DLD1 (cell line): ENCODE measurements at regions not wholly inside any gene's neighbourhood (a gene's known extent, or its start where the extent isn't known, plus 50 kb on each side); places are given as distances from the start of the nearest gene placed in this dataset.

Source experiments
- in situ Hi-C: cut with HindIII; loops from 2 replicates; pipeline ENCODE4 v1.10.0; 2017; ENCODE audit warnings: low sequenced_read_pairs

GRCh38 chr12:126464153-126464552 lies 1398.9 kb downstream of the AACS start:
- in situ Hi-C loops = no loop called here

- in situ Hi-C loops = no loop called here
These were observed 1404.0 kb downstream of the AACS start for GRCh38 chr12:126469211-126469610.

- in situ Hi-C loops = no loop called here
These were observed 1409.5 kb downstream of the AACS start for GRCh38 chr12:126474703-126475102.

- in situ Hi-C loops = no loop called here
These were observed 1415.2 kb downstream of the AACS start for GRCh38 chr12:126480451-126480850.

- in situ Hi-C loops = no loop called here
These were observed 1416.5 kb downstream of the AACS start for GRCh38 chr12:126481688-126482087.

- in situ Hi-C loops = no loop called here
These were observed 1417.1 kb downstream of the AACS start for GRCh38 chr12:126482238-126482889.

GRCh38 chr12:126483145-126484068 lies 1418.2 kb downstream of the AACS start:
- in situ Hi-C loops = no loop called here

- in situ Hi-C loops = no loop called here
These were observed 1422.3 kb downstream of the AACS start for GRCh38 chr12:126487431-126487980.

- in situ Hi-C loops = no loop called here
These were observed 1423.6 kb downstream of the AACS start for GRCh38 chr12:126488806-126489205.

GRCh38 chr12:126492181-126492580 lies 1426.9 kb downstream of the AACS start:
- in situ Hi-C loops = no loop called here

- in situ Hi-C loops = no loop called here
These were observed 1428.3 kb downstream of the AACS start for GRCh38 chr12:126493366-126494108.

- in situ Hi-C loops = no loop called here
These were observed 1431.0 kb downstream of the AACS start for GRCh38 chr12:126496201-126496600.

GRCh38 chr12:126506426-126507182 lies 1441.4 kb downstream of the AACS start:
- in situ Hi-C loops = no loop called here

- in situ Hi-C loops = no loop called here
These were observed 1442.0 kb downstream of the AACS start for GRCh38 chr12:126507231-126507630.

GRCh38 chr12:126509572-126509971 lies 1444.3 kb downstream of the AACS start:
- in situ Hi-C loops = no loop called here

- in situ Hi-C loops = no loop called here
These were observed 1445.4 kb downstream of the AACS start for GRCh38 chr12:126510630-126511029.

GRCh38 chr12:126512916-126513913 lies 1448.0 kb downstream of the AACS start:
- in situ Hi-C loops = no loop called here

- in situ Hi-C loops = no loop called here
These were observed 1453.5 kb downstream of the AACS start for GRCh38 chr12:126518596-126519200.

GRCh38 chr12:126519833-126520232 lies 1454.6 kb downstream of the AACS start:
- in situ Hi-C loops = no loop called here
